AG04450 (cell line): ENCODE measurements at regions not wholly inside any gene's neighbourhood (a gene's known extent, or its start where the extent isn't known, plus 50 kb on each side); places are given as distances from the start of the nearest gene placed in this dataset.

ENCODE experiments used
- CTCF ChIA-PET: fragments of 300-600, 350-600 bp; formaldehyde crosslinking; extraction: SDS; loops from one replicate; lab custom pipeline; 2022; ENCODE audit warnings: antibody characterized with exemption, inconsistent platforms; lab: Charles Lee
- POLR2A ChIA-PET: fragments of 350-600 bp; formaldehyde crosslinking; extraction: SDS; loops from one replicate; lab custom pipeline; 2021; ENCODE audit warnings: antibody characterized with exemption, inconsistent platforms; lab: Yijun Ruan, JAX
- DNase-seq: peaks from one replicate; pipeline ENCODE4 v3.0.0-alpha.2; 2011; ENCODE audit warnings: low read depth, low spot score
- H3K27ac ChIP-seq: one replicate; pipeline ENCODE4 v1.5.1; 2012; ENCODE audit warnings: low read depth, low read length, control low read depth
- H3K27me3 ChIP-seq: one replicate; pipeline ENCODE4 v1.6.0; 2012; ENCODE audit warnings: low read length; ENCODE audit not compliant: control insufficient read depth, insufficient read depth
- H3K4me3 ChIP-seq: 2 replicates; pipeline ENCODE4 v1.5.1; 2011; ENCODE audit warnings: mild to moderate bottlenecking, low read depth, low read length, control low read depth
- H3K9me3 ChIP-seq: 2 replicates; pipeline ENCODE4 v1.5.1; 2012; ENCODE audit warnings: low read length; ENCODE audit not compliant: control insufficient read depth, insufficient read depth
- CTCF ChIP-seq: IDR thresholded peaks from 2 replicates; pipeline ENCODE4 v1.5.1; 2011; ENCODE audit warnings: low read depth, low read length, control low read depth, inconsistent platforms

GRCh38 chr1:193957556-193958095, 771.2 kb upstream of the B3GALT2 start:
- ChIA-PET CTCF (no interaction called here), POLR2A (no interaction called here)
- Histone ChIP-seq H3K4me3 (no peak overlapping the region), H3K27me3 (no peaks in the 10 kb centered on the region), H3K27ac (no peak overlapping the region), H3K9me3 (no peaks in the 10 kb centered on the region)
- no peak for TF ChIP-seq CTCF
- DNase-seq, result no peak

- POLR2A ChIA-PET, result no interaction called here
- CTCF ChIA-PET, result no interaction called here
- H3K27ac ChIP-seq, result no peak overlapping the region
- no peaks in the 10 kb centered on the region for H3K9me3 ChIP-seq
- H3K4me3 ChIP-seq, result no peak overlapping the region
- no peak for DNase-seq
- TF ChIP-seq CTCF, result no peak
- H3K27me3 ChIP-seq, result no peaks in the 10 kb centered on the region
Measured at GRCh38 chr1:193952778-193953374, 766.5 kb upstream of the B3GALT2 start.

GRCh38 chr1:193951984-193952383, 765.6 kb upstream of the B3GALT2 start:
- Histone ChIP-seq H3K27me3 (no peaks in the 10 kb centered on the region), H3K4me3 (no peak overlapping the region), H3K27ac (no peak overlapping the region), H3K9me3 (no peaks in the 10 kb centered on the region)
- no peak for DNase-seq
- no peak for TF ChIP-seq CTCF
- CTCF ChIA-PET, result interaction anchor here (0.6 kb wide), 1 partner anchor 389 kb away, joined by 3 read pairs; no protein-coding TSS in a partner anchor
- POLR2A ChIA-PET, result no interaction called here

GRCh38 chr1:193944454-193944853, 758.0 kb upstream of the B3GALT2 start:
- DNase-seq, result no peak
- POLR2A ChIA-PET, result no interaction called here
- no peaks in the 10 kb centered on the region for H3K9me3 ChIP-seq
- no peak overlapping the region for H3K27ac ChIP-seq
- H3K27me3 ChIP-seq, result no peaks in the 10 kb centered on the region
- CTCF ChIA-PET, result no interaction called here
- H3K4me3 ChIP-seq, result no peak overlapping the region
- no peak for TF ChIP-seq CTCF

GRCh38 chr1:193940176-193940575, 753.8 kb upstream of the B3GALT2 start:
- ChIA-PET CTCF (no interaction called here), POLR2A (no interaction called here)
- Histone ChIP-seq H3K27me3 (no peaks in the 10 kb centered on the region), H3K9me3 (no peaks in the 10 kb centered on the region), H3K27ac (no peak overlapping the region), H3K4me3 (no peak overlapping the region)
- TF ChIP-seq CTCF, result no peak
- no peak for DNase-seq
